Glomerular visceral epithelial cell (primary cell): ENCODE measurements at regions not wholly inside any gene's neighbourhood (a gene's known extent, or its start where the extent isn't known, plus 50 kb on each side); places are given as distances from the start of the nearest gene placed in this dataset.
"Not testable (repeated sequence)": the region's sequence is repeated elsewhere in the genome, so short reads cannot be mapped to it uniquely, and the experiment has no call there.

Experiments used
- DNase-seq: peaks from one replicate; pipeline ENCODE4 v3.0.0-alpha.2; 2016; ENCODE audit errors: extremely low spot score

DNA sequence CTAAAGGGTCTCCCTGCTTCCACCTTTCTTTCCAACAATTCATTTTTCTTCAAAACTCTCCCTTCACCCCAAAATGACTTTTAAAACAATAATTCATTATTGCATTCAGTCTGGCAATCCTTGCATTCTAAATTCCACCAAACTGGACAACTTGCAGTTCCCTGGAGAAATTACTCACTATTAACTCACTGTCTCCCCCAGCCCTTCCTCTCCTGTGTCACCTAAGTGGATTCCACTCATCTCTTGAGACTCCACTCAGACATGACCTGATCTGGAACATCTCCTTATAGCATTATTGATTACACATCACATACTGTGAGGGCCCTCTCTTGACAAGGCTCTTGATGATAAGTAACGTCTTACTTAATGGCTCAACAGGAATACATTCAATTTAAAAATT, 257.1 kb downstream of the BRINP2 start:
- no peak for DNase-seq

DNA sequence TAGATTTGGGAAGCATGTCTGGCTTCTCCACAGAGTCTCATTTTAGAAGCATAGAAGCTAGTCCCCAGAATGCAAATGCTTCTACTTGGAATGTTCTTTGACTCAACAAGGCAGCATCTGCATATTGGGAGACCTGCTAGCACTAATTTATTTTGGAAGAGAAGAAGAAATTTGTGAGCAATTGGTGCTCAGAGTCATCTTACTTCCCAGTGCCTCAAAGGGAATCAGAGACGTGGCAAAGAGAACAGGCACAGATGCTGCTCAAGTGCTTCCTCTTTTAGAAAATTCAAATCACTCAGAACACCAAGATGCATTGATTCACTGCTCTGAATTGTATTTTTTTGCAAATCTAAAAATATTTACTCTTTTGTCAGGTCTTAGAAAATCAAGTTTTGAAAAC, 255.7 kb downstream of the BRINP2 start:
- DNase-seq = no peak

GRCh38 chr1:177425199-177425598, 254.4 kb downstream of the BRINP2 start:
- no peak for DNase-seq

DNA sequence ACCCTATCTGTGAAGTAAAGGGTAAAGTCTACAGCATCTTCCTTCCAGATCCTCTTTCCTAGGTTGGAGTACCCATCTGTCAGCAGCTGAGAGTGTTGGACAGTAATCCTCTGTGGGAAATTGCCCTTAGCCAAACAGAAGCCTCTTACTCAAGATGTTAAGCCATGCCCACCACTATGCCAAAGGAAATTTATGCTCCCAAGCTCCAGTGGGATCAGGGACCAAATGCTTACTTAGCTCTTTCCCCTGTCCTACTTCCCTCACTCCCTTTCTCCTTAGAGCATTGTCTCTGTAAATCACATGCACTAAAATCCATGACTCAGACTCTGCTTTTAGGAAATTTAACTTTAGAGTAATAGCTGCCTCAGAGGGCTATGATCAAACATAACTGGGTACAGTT, 254.0 kb downstream of the BRINP2 start:
- DNase-seq = no peak

DNA sequence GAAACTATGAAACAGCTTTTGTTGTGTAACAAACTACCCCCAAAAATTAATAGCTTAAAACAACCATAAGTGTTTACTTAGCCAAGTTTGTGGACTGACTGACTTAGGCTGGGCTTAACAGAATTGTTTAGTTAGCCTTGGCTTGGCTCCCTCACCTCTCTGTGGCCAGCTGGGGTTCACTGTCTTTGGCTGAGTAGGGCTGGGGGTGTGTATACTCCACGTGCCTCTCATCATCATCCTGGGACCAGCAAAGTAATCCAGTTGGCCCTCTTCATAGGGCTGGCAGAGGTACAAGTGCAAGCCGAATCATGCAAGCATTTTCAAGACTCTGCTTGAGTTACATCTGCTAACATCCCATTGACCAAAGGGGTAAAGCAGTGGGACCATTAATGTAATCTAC, 252.3 kb downstream of the BRINP2 start:
- no peak for DNase-seq

DNA sequence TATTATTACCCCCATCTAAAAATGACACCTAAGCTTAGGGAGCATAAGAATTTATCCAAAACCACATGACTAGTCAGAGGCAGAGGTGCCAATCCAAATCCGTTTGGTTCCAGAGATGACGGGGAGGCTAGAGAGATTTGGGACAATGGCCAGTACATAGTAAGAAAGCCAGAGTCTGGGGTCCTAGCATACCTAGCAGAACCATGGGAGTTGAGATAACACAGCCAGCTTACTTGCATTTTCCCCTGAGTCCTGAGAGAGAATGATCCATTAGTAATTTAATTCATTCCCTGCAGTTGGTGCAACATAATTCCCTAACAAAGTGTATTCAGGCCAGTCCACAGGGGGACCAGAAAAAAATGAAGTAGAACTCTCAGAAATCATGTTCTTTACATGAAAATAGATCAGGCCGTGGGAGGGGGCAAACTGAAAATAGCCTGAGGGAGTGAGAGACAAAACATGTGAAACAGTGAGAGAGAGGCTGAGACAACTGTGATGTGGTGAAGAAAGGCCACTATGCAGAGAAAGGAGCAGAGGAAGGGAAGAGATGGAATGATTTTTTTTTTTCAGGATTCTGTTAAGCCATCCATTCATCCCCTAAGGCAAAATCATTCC, 243.3 kb downstream of the BRINP2 start:
- DNase-seq = no peak

- no peak for DNase-seq
Measured at GRCh38 chr1:177411381-177411780, 240.6 kb downstream of the BRINP2 start.

DNA sequence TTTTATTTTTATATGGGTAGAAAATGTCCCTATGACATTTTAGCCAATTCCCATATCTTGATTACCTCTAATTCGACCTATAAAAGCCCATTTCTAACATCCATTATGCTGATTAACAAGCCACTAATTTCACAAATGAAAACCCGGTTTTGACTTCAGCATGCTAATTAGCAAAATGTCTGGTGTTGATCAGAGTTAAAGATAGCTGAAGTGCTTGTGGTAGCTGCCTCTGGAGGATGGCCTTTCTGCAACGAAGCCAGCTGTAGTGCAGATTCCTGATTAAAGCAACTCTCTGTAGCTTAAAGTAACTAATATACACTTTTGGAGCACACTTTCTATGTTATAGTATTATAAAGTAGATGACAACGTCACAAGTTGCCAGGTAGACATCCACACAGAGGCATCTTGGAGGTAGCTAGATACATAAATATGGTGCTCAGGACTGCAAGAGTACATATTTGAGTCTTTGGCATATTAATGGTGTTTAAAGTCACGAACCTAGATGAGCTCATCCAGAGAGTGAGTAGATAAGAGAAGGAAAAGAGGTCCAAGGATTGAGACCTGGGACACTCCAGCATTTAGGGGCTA, 239.5 kb downstream of the BRINP2 start:
- no peak for DNase-seq

- DNase-seq = not testable (repeated sequence)
Measured at GRCh38 chr1:177406323-177406722, 235.6 kb downstream of the BRINP2 start.

DNA sequence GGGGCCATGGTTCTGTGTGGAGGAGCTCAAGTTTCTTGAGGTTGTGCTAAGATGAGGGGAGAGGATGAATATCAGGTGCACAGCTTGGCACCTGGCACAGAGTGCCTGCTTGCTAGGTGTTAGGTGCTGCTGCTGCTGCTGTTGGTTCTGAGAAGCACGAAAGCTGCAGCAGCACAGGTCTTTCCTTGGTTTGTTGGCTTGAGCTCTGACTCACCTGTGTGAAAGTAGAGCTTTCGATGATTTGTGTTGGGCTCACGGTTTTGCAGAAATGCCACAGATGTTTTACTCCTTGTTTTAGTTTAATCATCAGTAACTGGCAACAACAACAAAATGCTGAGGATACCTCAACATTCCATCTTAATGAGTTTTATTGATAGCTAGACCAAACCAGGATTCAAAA, 221.6 kb downstream of the BRINP2 start:
- DNase-seq = no peak

GRCh38 chr1:177385760-177386698, 215.3 kb downstream of the BRINP2 start:
- DNase-seq = no peak

GRCh38 chr1:177384461-177384860, 213.7 kb downstream of the BRINP2 start:
- no peak for DNase-seq

- no peak for DNase-seq
Measured at GRCh38 chr1:177383715-177384114, 213.0 kb downstream of the BRINP2 start.

- no peak for DNase-seq
Measured at GRCh38 chr1:177377866-177378265, 207.1 kb downstream of the BRINP2 start.

DNA sequence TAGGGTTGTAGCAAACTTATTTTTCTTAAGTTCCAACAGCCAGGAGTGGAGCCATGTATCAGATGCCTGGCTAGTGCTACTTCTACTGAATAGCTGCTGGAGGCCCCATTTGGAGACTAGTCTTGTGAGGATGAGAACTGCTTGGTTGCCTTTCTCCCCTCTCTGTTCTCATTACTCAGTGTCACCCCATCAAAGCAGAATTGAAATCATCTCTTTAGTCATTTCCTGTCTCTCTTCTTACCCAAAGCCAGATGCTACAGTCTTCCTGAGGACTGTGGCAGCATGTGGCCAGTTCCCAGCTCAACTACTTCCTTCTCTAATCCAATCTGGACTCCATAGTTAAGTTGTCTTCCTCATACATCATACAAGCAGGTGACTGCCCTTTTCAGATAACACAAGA, 197.5 kb downstream of the BRINP2 start:
- DNase-seq = no peak

- no peak for DNase-seq
Measured at GRCh38 chr1:177366091-177366490, 195.3 kb downstream of the BRINP2 start.

DNA sequence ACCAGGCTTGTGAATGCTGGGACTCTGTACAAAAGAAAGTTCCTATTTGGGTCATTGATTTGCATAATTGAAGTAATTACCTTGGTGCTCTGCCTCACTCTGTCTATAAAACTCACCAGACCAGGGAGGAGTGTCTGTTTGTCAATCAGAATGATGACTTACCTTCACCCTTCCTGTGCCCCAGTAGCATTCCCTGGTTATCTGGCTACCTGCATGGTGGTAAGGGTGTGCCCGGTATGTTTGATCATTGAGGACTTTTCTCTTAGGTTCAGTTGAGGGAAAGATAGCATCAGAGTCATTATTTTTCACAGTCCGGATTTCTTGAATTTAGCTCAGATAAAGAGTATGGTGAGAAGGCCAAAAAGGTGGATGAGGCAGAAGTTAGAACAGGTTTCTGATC, 190.0 kb downstream of the BRINP2 start:
- no peak for DNase-seq

DNA sequence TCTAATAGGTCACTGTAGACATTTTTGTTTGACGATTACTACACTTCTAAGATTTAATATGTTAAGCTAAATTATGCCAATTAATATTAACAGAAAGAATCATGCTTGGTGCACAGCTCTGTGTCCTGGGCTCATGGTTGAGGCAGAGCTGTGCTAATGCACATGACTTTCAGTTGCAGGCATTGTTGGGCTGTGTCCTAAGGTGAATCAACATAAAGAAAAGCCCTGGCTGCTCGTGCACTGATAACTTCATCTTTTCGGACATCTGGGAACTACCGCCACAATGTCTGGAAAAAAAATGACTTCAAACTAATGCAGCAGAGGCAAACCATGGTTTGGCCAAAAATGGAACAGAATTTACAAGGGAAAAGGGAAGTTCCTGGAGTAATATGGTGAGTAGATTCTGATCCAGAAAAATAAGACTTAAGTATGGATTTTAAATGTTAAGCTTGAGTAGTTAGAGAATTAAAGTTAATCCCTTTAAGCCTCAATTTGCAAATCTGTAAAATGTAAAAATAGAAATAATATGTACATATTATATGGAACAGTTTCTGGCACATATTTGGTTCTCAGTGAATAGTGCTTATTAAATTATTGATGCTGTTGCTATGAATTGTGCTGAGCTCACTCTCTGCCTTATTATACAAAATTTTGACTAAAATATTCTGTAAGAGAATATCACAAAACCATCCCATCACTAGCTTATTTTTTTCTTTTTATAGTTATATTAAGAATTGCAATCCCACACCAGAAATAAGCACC, 186.1 kb downstream of the BRINP2 start:
- DNase-seq = no peak

- DNase-seq = peak; percentile 2
Measured at GRCh38 chr1:177355575-177355974, 184.8 kb downstream of the BRINP2 start.

DNA sequence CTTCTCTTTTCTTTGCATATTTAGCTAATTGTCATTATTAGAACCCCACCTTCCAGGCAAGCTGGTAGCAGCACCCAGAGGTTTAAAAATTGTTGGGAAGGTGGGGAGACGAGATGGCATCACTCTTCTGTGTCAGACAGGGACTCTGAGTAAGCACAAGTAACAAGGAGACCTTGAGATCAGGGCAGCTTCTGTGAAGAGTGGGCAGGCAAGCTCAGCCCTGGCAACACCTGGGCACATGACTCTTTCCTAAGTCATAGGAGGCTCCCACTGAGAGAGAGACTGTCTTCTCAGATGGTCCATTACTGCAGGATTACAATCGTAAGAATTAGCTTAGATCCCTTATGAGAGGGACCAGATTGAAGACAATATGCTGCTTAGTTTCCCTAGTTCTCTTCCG, 183.5 kb downstream of the BRINP2 start:
- no peak for DNase-seq

- DNase-seq = no peak
Measured at GRCh38 chr1:177351361-177352108, 180.8 kb downstream of the BRINP2 start.
